H9 (cell line): ENCODE measurements at regions not wholly inside any gene's neighbourhood (a gene's known extent, or its start where the extent isn't known, plus 50 kb on each side); places are given as distances from the start of the nearest gene placed in this dataset.
A peak's percentile ranks its signal among the peaks of the same experiment; 100 is the strongest.

Experiments
- DNase-seq: peaks from one replicate; pipeline ENCODE4 v3.0.0-alpha.2; 2017
- H2AFZ ChIP-seq: one replicate; pipeline ENCODE4 v1.6.1; 2013; ENCODE audit warnings: mild to moderate bottlenecking, low read length, control low read depth, moderate library complexity
- H2AK5ac ChIP-seq: 2 replicates; pipeline ENCODE4 v1.6.1; 2013; ENCODE audit warnings: low read length, control low read depth, mixed read lengths; ENCODE audit not compliant: insufficient read length
- H2BK120ac ChIP-seq: one replicate; pipeline ENCODE4 v1.6.1; 2013; ENCODE audit warnings: low read depth, mild to moderate bottlenecking, low read length, control low read depth, inconsistent platforms; ENCODE audit not compliant: poor library complexity, severe bottlenecking
- H2BK12ac ChIP-seq: 2 replicates; pipeline ENCODE4 v1.6.1; 2013; ENCODE audit warnings: low read length, control low read depth, mixed read lengths, low read depth; ENCODE audit not compliant: insufficient read length
- H2BK15ac ChIP-seq: 2 replicates; pipeline ENCODE4 v1.6.1; 2013; ENCODE audit warnings: low read depth, low read length, control low read depth
- H2BK20ac ChIP-seq: one replicate; pipeline ENCODE4 v1.6.1; 2013; ENCODE audit warnings: low read depth, mild to moderate bottlenecking, low read length, control low read depth, inconsistent platforms; ENCODE audit not compliant: poor library complexity, severe bottlenecking
- H2BK5ac ChIP-seq: 2 replicates; pipeline ENCODE4 v1.6.1; 2013; ENCODE audit warnings: low read length, control low read depth, mixed read lengths; ENCODE audit not compliant: insufficient read length
- H3K14ac ChIP-seq: 2 replicates; pipeline ENCODE4 v1.6.1; 2013; ENCODE audit warnings: low read length, control low read depth; ENCODE audit not compliant: insufficient read depth
- H3K18ac ChIP-seq: 2 replicates; pipeline ENCODE4 v1.6.1; 2013; ENCODE audit warnings: low read depth, mild to moderate bottlenecking, mixed read lengths, low read length, control low read depth; ENCODE audit not compliant: insufficient read length
- H3K23ac ChIP-seq: 2 replicates; pipeline ENCODE4 v1.6.1; 2013; ENCODE audit warnings: low read length, control low read depth, mixed read lengths, low read depth; ENCODE audit not compliant: insufficient read length
- H3K23me2 ChIP-seq: 2 replicates; pipeline ENCODE4 v1.6.1; 2013; ENCODE audit warnings: low read depth, mild to moderate bottlenecking, mixed read lengths, low read length, control low read depth; ENCODE audit not compliant: insufficient read length, poor library complexity, severe bottlenecking
- H3K27ac ChIP-seq: 2 replicates; pipeline ENCODE4 v1.5.1; 2013; ENCODE audit warnings: low read length, control low read depth, mixed read lengths, low read depth; ENCODE audit not compliant: insufficient read length
- H3K27me3 ChIP-seq: 2 replicates; pipeline ENCODE4 v1.6.1; 2013; ENCODE audit warnings: low read length, control low read depth, inconsistent platforms; ENCODE audit not compliant: insufficient read depth
- H3K4ac ChIP-seq: 2 replicates; pipeline ENCODE4 v1.6.1; 2013; ENCODE audit warnings: low read depth, mild to moderate bottlenecking, control low read depth, inconsistent platforms, low read length, moderate library complexity
- H3K4me1 ChIP-seq: 2 replicates; pipeline ENCODE4 v1.6.1; 2013; ENCODE audit warnings: low read length, control low read depth, inconsistent platforms; ENCODE audit not compliant: insufficient read depth
- H3K4me2 ChIP-seq: 2 replicates; pipeline ENCODE4 v1.6.1; 2013; ENCODE audit warnings: low read length, control low read depth, mixed read lengths; ENCODE audit not compliant: insufficient read length, insufficient read depth
- H3K56ac ChIP-seq: 2 replicates; pipeline ENCODE4 v1.6.1; 2013; ENCODE audit warnings: low read depth, mild to moderate bottlenecking, mixed read lengths, low read length, control low read depth; ENCODE audit not compliant: insufficient read length
- H3K79me1 ChIP-seq: 2 replicates; pipeline ENCODE4 v1.6.1; 2013; ENCODE audit warnings: low read depth, mild to moderate bottlenecking, moderate library complexity, low read length, control low read depth, inconsistent platforms; ENCODE audit not compliant: insufficient read depth, poor library complexity, severe bottlenecking
- H3K79me2 ChIP-seq: 2 replicates; pipeline ENCODE4 v1.6.1; 2013; ENCODE audit warnings: low read length, control low read depth, inconsistent platforms; ENCODE audit not compliant: insufficient read depth
- H3K9ac ChIP-seq: 2 replicates; pipeline ENCODE4 v1.6.1; 2013; ENCODE audit warnings: low read length, control low read depth, mixed read lengths; ENCODE audit not compliant: insufficient read length; ENCODE audit errors: extremely low read depth
- H3K9me3 ChIP-seq: one replicate; pipeline ENCODE4 v1.6.1; 2013; ENCODE audit warnings: low read depth, low read length, inconsistent platforms; ENCODE audit not compliant: control insufficient read depth
- H3T11ph ChIP-seq: one replicate; pipeline ENCODE4 v1.6.1; 2013; ENCODE audit warnings: mild to moderate bottlenecking, low read length, control low read depth, inconsistent platforms
- H4K20me1 ChIP-seq: one replicate; pipeline ENCODE4 v1.6.1; 2013; ENCODE audit not compliant: control insufficient read depth, insufficient read length, insufficient read depth
- H4K5ac ChIP-seq: 2 replicates; pipeline ENCODE4 v1.6.1; 2013; ENCODE audit warnings: low read depth, mild to moderate bottlenecking, mixed read lengths, low read length, control low read depth; ENCODE audit not compliant: insufficient read length
- H4K8ac ChIP-seq: replicated peaks from 2 replicates; pipeline ENCODE4 v1.6.1; 2013; ENCODE audit warnings: low read length, control low read depth, mixed read lengths, low read depth; ENCODE audit not compliant: insufficient read length
- H4K91ac ChIP-seq: 2 replicates; pipeline ENCODE4 v1.6.1; 2013; ENCODE audit warnings: low read depth, mild to moderate bottlenecking, moderate library complexity, mixed read lengths, low read length, control low read depth; ENCODE audit not compliant: insufficient read length
- H3K27ac Mint-ChIP-seq, 3 experiments: 2 replicates in 2 of 3; 3 replicates in 1 of 3; pipeline ENCODE4 v1.8.0; 2020 to 2021; ENCODE audit warnings: mixed read lengths in 3 of 3, mild to moderate bottlenecking in 1 of 3, moderate library complexity in 1 of 3
- H3K27me3 Mint-ChIP-seq: 2 replicates; pipeline ENCODE4 v1.8.0; 2021; ENCODE audit warnings: low read depth, mild to moderate bottlenecking, moderate library complexity, mixed read lengths
- H3K36me3 Mint-ChIP-seq, 3 experiments: 2 replicates in 2 of 3; 3 replicates in 1 of 3; pipeline ENCODE4 v1.8.0; 2020 to 2021; ENCODE audit warnings: low read depth in 3 of 3, mixed read lengths in 3 of 3; ENCODE audit not compliant: insufficient read depth in 1 of 3
- H3K4me1 Mint-ChIP-seq, 2 experiments: 2 replicates each; pipeline ENCODE4 v1.8.0; 2020; ENCODE audit warnings: mixed read lengths in 2 of 2
- H3K4me3 Mint-ChIP-seq, 2 experiments: 2 replicates in 1 of 2; 3 replicates in 1 of 2; pipeline ENCODE4 v1.8.0; 2020 to 2021; ENCODE audit warnings: mild to moderate bottlenecking in 2 of 2, mixed read lengths in 2 of 2, moderate library complexity in 1 of 2
- H3K9me3 Mint-ChIP-seq, 2 experiments: 2 replicates in 1 of 2; 3 replicates in 1 of 2; pipeline ENCODE4 v1.8.0; 2020; ENCODE audit warnings: mild to moderate bottlenecking in 2 of 2, mixed read lengths in 2 of 2, moderate library complexity in 1 of 2
- WGBS: extraction: QIAGEN DNeasy Blood & Tissue Kit; methylation state at CpG from one replicate; pipeline ENCODE4 v1.1.7; 2013; ENCODE audit warnings: missing lambda C conversion rate, low lambda C conversion rate, mixed read lengths; ENCODE audit not compliant: insufficient read length; ENCODE audit errors: extremely low coverage; 5-methylcytosine and 5-hydroxymethylcytosine counted together
- TF ChIP-seq, protein P1 (sequence below): fragments of 200-600 bp; sonication (generic); conservative IDR thresholded peaks from 3 replicates; pipeline ENCODE4 v1.8.0; 2021; ENCODE audit warnings: antibody characterized with exemption, mild to moderate bottlenecking

DNA sequence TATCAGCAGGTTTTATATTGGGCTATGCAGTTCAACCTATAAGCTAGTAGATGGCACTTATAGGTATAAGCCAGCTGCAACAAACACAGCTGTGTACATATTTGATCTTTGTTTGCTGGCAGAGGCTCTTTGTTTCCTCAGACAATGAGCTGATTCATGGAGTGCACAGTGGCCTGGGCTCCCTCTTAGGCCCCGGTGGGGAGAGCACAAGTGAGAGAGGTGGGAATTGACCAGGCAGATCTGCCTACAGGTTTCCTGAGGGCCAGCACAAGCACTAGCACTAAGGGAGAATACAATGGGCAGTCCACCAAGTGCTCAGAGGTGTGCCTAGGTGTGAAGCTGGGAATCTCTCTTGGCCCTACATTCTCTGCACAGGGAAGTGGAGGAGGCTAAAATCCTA lies 1390.7 kb downstream of the SLITRK5 start:
- H3K9ac ChIP-seq = no peak overlapping the region
- H3K23me2 ChIP-seq = no peaks in the 10 kb centered on the region
- H2BK5ac ChIP-seq = no peak overlapping the region
- no peaks in the 10 kb centered on the region for H3K4me1 ChIP-seq
- H2BK120ac ChIP-seq = no peak overlapping the region
- no peaks in the 10 kb centered on the region for H3K79me2 ChIP-seq
- H3K23ac ChIP-seq = no peak overlapping the region
- H3K27me3 ChIP-seq = no peaks in the 10 kb centered on the region
- H3K27ac ChIP-seq = no peak overlapping the region
- no peaks in the 10 kb centered on the region; a peak in 1 of 7 replicates for H3K36me3 Mint-ChIP-seq
- no peak overlapping the region for H2BK20ac ChIP-seq
- H2BK15ac ChIP-seq = no peak overlapping the region
- H4K5ac ChIP-seq = no peak overlapping the region
- no peak overlapping the region for H3K18ac ChIP-seq
- peaks cover 8% of the 10 kb centered on the region in 2 experiments for H3K4me1 Mint-ChIP-seq
- no peaks in the 10 kb centered on the region for H4K20me1 ChIP-seq
- H2AFZ ChIP-seq = no peak overlapping the region
- H2BK12ac ChIP-seq = no peak overlapping the region
- H3K9me3 Mint-ChIP-seq = no peaks in the 10 kb centered on the region; a peak in 1 of 5 replicates
- no peaks in the 10 kb centered on the region for H3K27me3 Mint-ChIP-seq
- no peak overlapping the region for H3K4ac ChIP-seq
- no peak overlapping the region for H3K4me2 ChIP-seq
- H3K9me3 ChIP-seq = no peaks in the 10 kb centered on the region
- no peak overlapping the region for H3K4me3 Mint-ChIP-seq
- no peak for DNase-seq
- WGBS = no CpG with 5 or more reads among the region's 1 CpG
- H3K56ac ChIP-seq = no peak overlapping the region
- no peak overlapping the region for H4K8ac ChIP-seq
- no peak overlapping the region for H4K91ac ChIP-seq
- peak overlapping the region in 1 of 3 experiments; percentile 76; a peak in 1 of 7 replicates for H3K27ac Mint-ChIP-seq
- H3T11ph ChIP-seq = no peak overlapping the region
- H3K14ac ChIP-seq = no peak overlapping the region; the same call in 1 of the 2 replicates
- no peaks in the 10 kb centered on the region for H3K79me1 ChIP-seq
- no peak overlapping the region for H2AK5ac ChIP-seq
- TF ChIP-seq, protein P1, sequence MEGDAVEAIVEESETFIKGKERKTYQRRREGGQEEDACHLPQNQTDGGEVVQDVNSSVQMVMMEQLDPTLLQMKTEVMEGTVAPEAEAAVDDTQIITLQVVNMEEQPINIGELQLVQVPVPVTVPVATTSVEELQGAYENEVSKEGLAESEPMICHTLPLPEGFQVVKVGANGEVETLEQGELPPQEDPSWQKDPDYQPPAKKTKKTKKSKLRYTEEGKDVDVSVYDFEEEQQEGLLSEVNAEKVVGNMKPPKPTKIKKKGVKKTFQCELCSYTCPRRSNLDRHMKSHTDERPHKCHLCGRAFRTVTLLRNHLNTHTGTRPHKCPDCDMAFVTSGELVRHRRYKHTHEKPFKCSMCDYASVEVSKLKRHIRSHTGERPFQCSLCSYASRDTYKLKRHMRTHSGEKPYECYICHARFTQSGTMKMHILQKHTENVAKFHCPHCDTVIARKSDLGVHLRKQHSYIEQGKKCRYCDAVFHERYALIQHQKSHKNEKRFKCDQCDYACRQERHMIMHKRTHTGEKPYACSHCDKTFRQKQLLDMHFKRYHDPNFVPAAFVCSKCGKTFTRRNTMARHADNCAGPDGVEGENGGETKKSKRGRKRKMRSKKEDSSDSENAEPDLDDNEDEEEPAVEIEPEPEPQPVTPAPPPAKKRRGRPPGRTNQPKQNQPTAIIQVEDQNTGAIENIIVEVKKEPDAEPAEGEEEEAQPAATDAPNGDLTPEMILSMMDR = no peak
